ENCODE measurements at regions not wholly inside any gene's neighbourhood (a gene's known extent, or its start where the extent isn't known, plus 50 kb on each side); places are given as distances from the start of the nearest gene placed in this dataset.

DNA sequence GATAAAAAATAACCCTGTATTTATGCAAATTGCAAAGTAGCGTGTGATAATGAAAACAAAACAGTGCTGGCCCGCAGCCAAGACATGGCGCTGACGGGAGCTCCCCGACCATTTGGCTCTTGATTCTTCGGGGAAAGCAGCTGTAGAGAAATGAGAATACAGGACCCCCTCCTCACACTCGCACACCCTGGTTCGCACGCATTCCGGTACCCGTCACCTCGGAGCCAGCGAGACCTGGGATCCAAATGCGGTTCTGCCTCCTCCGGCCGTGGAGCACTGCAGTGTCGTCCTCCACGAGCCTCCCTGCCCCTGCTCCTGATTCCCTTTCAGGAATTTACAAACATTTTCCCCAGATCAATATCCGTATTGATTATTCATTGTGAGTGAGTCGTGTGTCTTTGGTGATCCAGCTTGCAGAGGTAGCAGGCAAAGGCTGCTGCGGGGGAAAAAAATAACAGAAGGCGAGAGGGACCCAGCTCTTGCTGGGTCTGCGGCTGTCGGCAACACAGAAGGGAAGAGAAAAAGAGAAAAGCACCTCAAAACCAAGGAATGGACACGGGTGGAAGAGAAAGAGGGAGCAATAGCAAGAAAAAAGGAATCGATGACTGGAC, 184.1 kb upstream of the ZFHX3 start:
- TF ChIP-seq, protein P1, sequence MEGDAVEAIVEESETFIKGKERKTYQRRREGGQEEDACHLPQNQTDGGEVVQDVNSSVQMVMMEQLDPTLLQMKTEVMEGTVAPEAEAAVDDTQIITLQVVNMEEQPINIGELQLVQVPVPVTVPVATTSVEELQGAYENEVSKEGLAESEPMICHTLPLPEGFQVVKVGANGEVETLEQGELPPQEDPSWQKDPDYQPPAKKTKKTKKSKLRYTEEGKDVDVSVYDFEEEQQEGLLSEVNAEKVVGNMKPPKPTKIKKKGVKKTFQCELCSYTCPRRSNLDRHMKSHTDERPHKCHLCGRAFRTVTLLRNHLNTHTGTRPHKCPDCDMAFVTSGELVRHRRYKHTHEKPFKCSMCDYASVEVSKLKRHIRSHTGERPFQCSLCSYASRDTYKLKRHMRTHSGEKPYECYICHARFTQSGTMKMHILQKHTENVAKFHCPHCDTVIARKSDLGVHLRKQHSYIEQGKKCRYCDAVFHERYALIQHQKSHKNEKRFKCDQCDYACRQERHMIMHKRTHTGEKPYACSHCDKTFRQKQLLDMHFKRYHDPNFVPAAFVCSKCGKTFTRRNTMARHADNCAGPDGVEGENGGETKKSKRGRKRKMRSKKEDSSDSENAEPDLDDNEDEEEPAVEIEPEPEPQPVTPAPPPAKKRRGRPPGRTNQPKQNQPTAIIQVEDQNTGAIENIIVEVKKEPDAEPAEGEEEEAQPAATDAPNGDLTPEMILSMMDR (IDR thresholded peaks at IDR 0.05) = no peak
- no peak for TF ChIP-seq POLR2A (IDR thresholded peaks at IDR 0.05)
